ENCODE measurements at regions not wholly inside any gene's neighbourhood (a gene's known extent, or its start where the extent isn't known, plus 50 kb on each side); places are given as distances from the start of the nearest gene placed in this dataset.

- no peaks in the 10 kb centered on the region for H3K4me1 ChIP-seq (ENCODE audit: control insufficient read depth in 5 of 5, insufficient read depth in 5 of 5, low read length in 5 of 5)
- no peak overlapping the region for H3K27ac ChIP-seq (ENCODE audit: low read depth, low read length)
- H3K9me3 ChIP-seq (ENCODE audit: control insufficient read depth in 5 of 5, low read length in 5 of 5): peaks cover 0 to 3% (median 0%) of the 10 kb centered on the region in 5 donors
- H3K36me3 ChIP-seq (ENCODE audit: control insufficient read depth in 5 of 5, insufficient read depth in 5 of 5, low read length in 5 of 5): no peaks in the 10 kb centered on the region
- H3K27me3 ChIP-seq (ENCODE audit: control insufficient read depth in 5 of 5, insufficient read depth in 4 of 5, low read length in 5 of 5): no peaks in the 10 kb centered on the region
- H3K4me3 ChIP-seq (ENCODE audit: low read depth in 1 of 5, low read length in 5 of 5): no peak overlapping the region
- no peak overlapping the region for H3K9ac ChIP-seq (ENCODE audit: low read length in 5 of 5)
Observed at GRCh38 chr13:62875118-62875640, 1459.5 kb upstream of the PCDH20 start.

- Histone ChIP-seq H3K4me3 (ENCODE audit: low read depth in 1 of 5, low read length in 5 of 5) (no peak overlapping the region), H3K36me3 (ENCODE audit: control insufficient read depth in 5 of 5, insufficient read depth in 5 of 5, low read length in 5 of 5) (no peaks in the 10 kb centered on the region), H3K27me3 (ENCODE audit: control insufficient read depth in 5 of 5, insufficient read depth in 4 of 5, low read length in 5 of 5) (no peaks in the 10 kb centered on the region), H3K4me1 (ENCODE audit: control insufficient read depth in 5 of 5, insufficient read depth in 5 of 5, low read length in 5 of 5) (no peaks in the 10 kb centered on the region), H3K27ac (ENCODE audit: low read depth, low read length) (no peak overlapping the region), H3K9ac (ENCODE audit: low read length in 5 of 5) (no peak overlapping the region), H3K9me3 (ENCODE audit: control insufficient read depth in 5 of 5, low read length in 5 of 5) (no peaks in the 10 kb centered on the region)
Observed at GRCh38 chr13:62850331-62850730, 1434.7 kb upstream of the PCDH20 start.

GRCh38 chr13:62847520-62847919 is 1431.9 kb upstream of the PCDH20 start:
- H3K27me3 ChIP-seq (ENCODE audit: control insufficient read depth in 5 of 5, insufficient read depth in 4 of 5, low read length in 5 of 5): no peaks in the 10 kb centered on the region
- H3K4me1 ChIP-seq (ENCODE audit: control insufficient read depth in 5 of 5, insufficient read depth in 5 of 5, low read length in 5 of 5): no peaks in the 10 kb centered on the region
- H3K9me3 ChIP-seq (ENCODE audit: control insufficient read depth in 5 of 5, low read length in 5 of 5): no peaks in the 10 kb centered on the region
- H3K36me3 ChIP-seq (ENCODE audit: control insufficient read depth in 5 of 5, insufficient read depth in 5 of 5, low read length in 5 of 5): no peaks in the 10 kb centered on the region
- H3K9ac ChIP-seq (ENCODE audit: low read length in 5 of 5): no peak overlapping the region
- no peak overlapping the region for H3K27ac ChIP-seq (ENCODE audit: low read depth, low read length)
- no peak overlapping the region for H3K4me3 ChIP-seq (ENCODE audit: low read depth in 1 of 5, low read length in 5 of 5)

GRCh38 chr13:62846302-62846701 is 1430.7 kb upstream of the PCDH20 start:
- Histone ChIP-seq H3K9ac (ENCODE audit: low read length in 5 of 5) (no peak overlapping the region), H3K4me1 (ENCODE audit: control insufficient read depth in 5 of 5, insufficient read depth in 5 of 5, low read length in 5 of 5) (no peaks in the 10 kb centered on the region), H3K36me3 (ENCODE audit: control insufficient read depth in 5 of 5, insufficient read depth in 5 of 5, low read length in 5 of 5) (no peaks in the 10 kb centered on the region), H3K27ac (ENCODE audit: low read depth, low read length) (no peak overlapping the region), H3K4me3 (ENCODE audit: low read depth in 1 of 5, low read length in 5 of 5) (no peak overlapping the region), H3K9me3 (ENCODE audit: control insufficient read depth in 5 of 5, low read length in 5 of 5) (no peaks in the 10 kb centered on the region), H3K27me3 (ENCODE audit: control insufficient read depth in 5 of 5, insufficient read depth in 4 of 5, low read length in 5 of 5) (no peaks in the 10 kb centered on the region)

GRCh38 chr13:62839338-62839737 is 1423.7 kb upstream of the PCDH20 start:
- no peak overlapping the region for H3K9ac ChIP-seq (ENCODE audit: low read length in 5 of 5)
- H3K4me1 ChIP-seq (ENCODE audit: control insufficient read depth in 5 of 5, insufficient read depth in 5 of 5, low read length in 5 of 5): no peaks in the 10 kb centered on the region
- H3K36me3 ChIP-seq (ENCODE audit: control insufficient read depth in 5 of 5, insufficient read depth in 5 of 5, low read length in 5 of 5): no peaks in the 10 kb centered on the region
- no peaks in the 10 kb centered on the region for H3K9me3 ChIP-seq (ENCODE audit: control insufficient read depth in 5 of 5, low read length in 5 of 5)
- no peaks in the 10 kb centered on the region for H3K27me3 ChIP-seq (ENCODE audit: control insufficient read depth in 5 of 5, insufficient read depth in 4 of 5, low read length in 5 of 5)
- no peak overlapping the region for H3K4me3 ChIP-seq (ENCODE audit: low read depth in 1 of 5, low read length in 5 of 5)
- H3K27ac ChIP-seq (ENCODE audit: low read depth, low read length): no peak overlapping the region

GRCh38 chr13:62838929-62839328 is 1423.3 kb upstream of the PCDH20 start:
- Histone ChIP-seq H3K4me3 (ENCODE audit: low read depth in 1 of 5, low read length in 5 of 5) (no peak overlapping the region), H3K9me3 (ENCODE audit: control insufficient read depth in 5 of 5, low read length in 5 of 5) (no peaks in the 10 kb centered on the region), H3K9ac (ENCODE audit: low read length in 5 of 5) (no peak overlapping the region), H3K27ac (ENCODE audit: low read depth, low read length) (no peak overlapping the region), H3K27me3 (ENCODE audit: control insufficient read depth in 5 of 5, insufficient read depth in 4 of 5, low read length in 5 of 5) (no peaks in the 10 kb centered on the region), H3K36me3 (ENCODE audit: control insufficient read depth in 5 of 5, insufficient read depth in 5 of 5, low read length in 5 of 5) (no peaks in the 10 kb centered on the region), H3K4me1 (ENCODE audit: control insufficient read depth in 5 of 5, insufficient read depth in 5 of 5, low read length in 5 of 5) (no peaks in the 10 kb centered on the region)

- no peaks in the 10 kb centered on the region for H3K27me3 ChIP-seq (ENCODE audit: control insufficient read depth in 5 of 5, insufficient read depth in 4 of 5, low read length in 5 of 5)
- no peaks in the 10 kb centered on the region for H3K9me3 ChIP-seq (ENCODE audit: control insufficient read depth in 5 of 5, low read length in 5 of 5)
- H3K4me3 ChIP-seq (ENCODE audit: low read depth in 1 of 5, low read length in 5 of 5): no peak overlapping the region
- no peak overlapping the region for H3K9ac ChIP-seq (ENCODE audit: low read length in 5 of 5)
- H3K36me3 ChIP-seq (ENCODE audit: control insufficient read depth in 5 of 5, insufficient read depth in 5 of 5, low read length in 5 of 5): no peaks in the 10 kb centered on the region
- no peaks in the 10 kb centered on the region for H3K4me1 ChIP-seq (ENCODE audit: control insufficient read depth in 5 of 5, insufficient read depth in 5 of 5, low read length in 5 of 5)
- H3K27ac ChIP-seq (ENCODE audit: low read depth, low read length): no peak overlapping the region
Observed at GRCh38 chr13:62837895-62838294, 1422.2 kb upstream of the PCDH20 start.

GRCh38 chr13:62829486-62829885 is 1413.8 kb upstream of the PCDH20 start:
- Histone ChIP-seq H3K4me1 (ENCODE audit: control insufficient read depth in 5 of 5, insufficient read depth in 5 of 5, low read length in 5 of 5) (no peaks in the 10 kb centered on the region), H3K27ac (ENCODE audit: low read depth, low read length) (no peak overlapping the region), H3K9ac (ENCODE audit: low read length in 5 of 5) (no peak overlapping the region), H3K27me3 (ENCODE audit: control insufficient read depth in 5 of 5, insufficient read depth in 4 of 5, low read length in 5 of 5) (no peaks in the 10 kb centered on the region), H3K4me3 (ENCODE audit: low read depth in 1 of 5, low read length in 5 of 5) (no peak overlapping the region), H3K36me3 (ENCODE audit: control insufficient read depth in 5 of 5, insufficient read depth in 5 of 5, low read length in 5 of 5) (no peaks in the 10 kb centered on the region), H3K9me3 (ENCODE audit: control insufficient read depth in 5 of 5, low read length in 5 of 5) (no peaks in the 10 kb centered on the region)

- Histone ChIP-seq H3K27me3 (ENCODE audit: control insufficient read depth in 5 of 5, insufficient read depth in 4 of 5, low read length in 5 of 5) (no peaks in the 10 kb centered on the region), H3K36me3 (ENCODE audit: control insufficient read depth in 5 of 5, insufficient read depth in 5 of 5, low read length in 5 of 5) (no peaks in the 10 kb centered on the region), H3K9ac (ENCODE audit: low read length in 5 of 5) (no peak overlapping the region), H3K27ac (ENCODE audit: low read depth, low read length) (no peak overlapping the region), H3K4me3 (ENCODE audit: low read depth in 1 of 5, low read length in 5 of 5) (peak overlapping the region in 1 of 5 donors; percentile 21), H3K9me3 (ENCODE audit: control insufficient read depth in 5 of 5, low read length in 5 of 5) (peaks cover 0 to 3% (median 0%) of the 10 kb centered on the region in 5 donors), H3K4me1 (ENCODE audit: control insufficient read depth in 5 of 5, insufficient read depth in 5 of 5, low read length in 5 of 5) (peaks cover 0 to 20% (median 10%) of the 10 kb centered on the region in 5 donors)
Observed at GRCh38 chr13:62799931-62800436, 1384.3 kb upstream of the PCDH20 start.

- Histone ChIP-seq H3K36me3 (ENCODE audit: control insufficient read depth in 5 of 5, insufficient read depth in 5 of 5, low read length in 5 of 5) (no peaks in the 10 kb centered on the region), H3K9me3 (ENCODE audit: control insufficient read depth in 5 of 5, low read length in 5 of 5) (peaks cover 0 to 3% (median 0%) of the 10 kb centered on the region in 5 donors), H3K4me3 (ENCODE audit: low read depth in 1 of 5, low read length in 5 of 5) (no peak overlapping the region), H3K9ac (ENCODE audit: low read length in 5 of 5) (no peak overlapping the region), H3K4me1 (ENCODE audit: control insufficient read depth in 5 of 5, insufficient read depth in 5 of 5, low read length in 5 of 5) (peaks cover 0 to 20% (median 10%) of the 10 kb centered on the region in 5 donors), H3K27me3 (ENCODE audit: control insufficient read depth in 5 of 5, insufficient read depth in 4 of 5, low read length in 5 of 5) (no peaks in the 10 kb centered on the region), H3K27ac (ENCODE audit: low read depth, low read length) (no peak overlapping the region)
Observed at GRCh38 chr13:62799038-62799535, 1383.4 kb upstream of the PCDH20 start.
